K562 (cell line): ENCODE measurements at regions not wholly inside any gene's neighbourhood (a gene's known extent, or its start where the extent isn't known, plus 50 kb on each side); places are given as distances from the start of the nearest gene placed in this dataset.

ENCODE experiments used
- ETS2 ChIP-seq: IDR thresholded peaks from 2 replicates; pipeline ENCODE4 v1.6.1; 2016; ENCODE audit warnings: borderline replicate concordance, missing genetic modification characterization, mild to moderate bottlenecking, moderate library complexity, missing compliant biosample characterization; ENCODE audit not compliant: poor library complexity, severe bottlenecking
- MAFF ChIP-seq: IDR thresholded peaks from 2 replicates; pipeline ENCODE4 v1.6.1; 2012; ENCODE audit warnings: low read length, improper control_type of control experiment
- POLR2AphosphoS5 ChIP-seq: IDR thresholded peaks from 2 replicates; pipeline ENCODE4 v1.6.1; 2011; ENCODE audit warnings: mild to moderate bottlenecking, low read depth, low read length, moderate library complexity; ENCODE audit not compliant: control insufficient read depth, insufficient read depth
- TCFL5 ChIP-seq: fragments of 250-450 bp; sonication (Bioruptor Pico); conservative IDR thresholded peaks from 2 replicates; pipeline ENCODE4 v1.6.1; 2021; ENCODE audit warnings: mild to moderate bottlenecking, moderate library complexity, matching md5 sums
- ZNF212 ChIP-seq: fragments of 450-650 bp; formaldehyde crosslinking; IDR thresholded peaks from 2 replicates; pipeline ENCODE4 v1.4.0; 2020; ENCODE audit warnings: mild to moderate bottlenecking
- TF ChIP-seq, protein P1 (sequence below), 3 experiments: fragments of 200-800 bp in 1 of 3; fragments of 250-450 bp in 1 of 3; fragments of 450-650 bp in 1 of 3; sonication (Bioruptor Pico) in 1 of 3; sonication (Bioruptor generic) in 1 of 3; formaldehyde crosslinking in 1 of 3; IDR thresholded peaks; 2 replicates each; pipeline versions ENCODE4 v1.6.1 to v1.8.0; 2016 to 2022; ENCODE audit warnings: mild to moderate bottlenecking in 2 of 3, missing genetic modification characterization in 2 of 3, missing compliant biosample characterization in 1 of 3, moderate library complexity in 1 of 3
- TF ChIP-seq, protein P2 (sequence below), 3 experiments: IDR thresholded peaks in 2 of 3; conservative IDR thresholded peaks in 1 of 3; 2 replicates each; pipeline ENCODE4 v1.5.1; 2011 to 2012; ENCODE audit warnings: low read length in 3 of 3, mild to moderate bottlenecking in 3 of 3, control low read depth in 2 of 3, improper control_type of control experiment in 1 of 3, inconsistent platforms in 1 of 3, low read depth in 1 of 3, mixed read lengths in 1 of 3, moderate library complexity in 1 of 3; ENCODE audit not compliant: insufficient read depth in 2 of 3
- TF ChIP-seq, protein P3 (sequence below): fragments of 450-650 bp; IDR thresholded peaks from 2 replicates; pipeline ENCODE4 v1.6.1; 2016

DNA sequence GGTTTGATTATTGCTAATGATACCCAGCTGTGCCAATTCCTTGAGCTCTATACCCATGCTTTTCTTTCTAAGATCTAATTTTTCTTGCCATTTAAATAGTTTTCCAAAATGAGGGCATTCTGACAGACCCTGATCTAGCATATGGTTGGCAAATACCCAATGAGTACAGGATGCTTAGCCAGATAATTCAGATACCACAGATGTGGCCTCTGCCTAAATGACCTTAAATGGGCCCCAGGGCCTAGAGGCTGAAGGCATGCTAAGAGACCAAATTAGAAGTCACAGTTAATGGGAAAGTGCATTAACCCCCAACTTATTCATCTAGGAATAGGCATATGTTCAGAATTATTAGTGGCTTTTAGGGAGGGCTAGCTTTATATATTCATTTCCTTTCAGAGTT lies 122.3 kb upstream of the CNOT2 start:
- TF ChIP-seq, protein P1, sequence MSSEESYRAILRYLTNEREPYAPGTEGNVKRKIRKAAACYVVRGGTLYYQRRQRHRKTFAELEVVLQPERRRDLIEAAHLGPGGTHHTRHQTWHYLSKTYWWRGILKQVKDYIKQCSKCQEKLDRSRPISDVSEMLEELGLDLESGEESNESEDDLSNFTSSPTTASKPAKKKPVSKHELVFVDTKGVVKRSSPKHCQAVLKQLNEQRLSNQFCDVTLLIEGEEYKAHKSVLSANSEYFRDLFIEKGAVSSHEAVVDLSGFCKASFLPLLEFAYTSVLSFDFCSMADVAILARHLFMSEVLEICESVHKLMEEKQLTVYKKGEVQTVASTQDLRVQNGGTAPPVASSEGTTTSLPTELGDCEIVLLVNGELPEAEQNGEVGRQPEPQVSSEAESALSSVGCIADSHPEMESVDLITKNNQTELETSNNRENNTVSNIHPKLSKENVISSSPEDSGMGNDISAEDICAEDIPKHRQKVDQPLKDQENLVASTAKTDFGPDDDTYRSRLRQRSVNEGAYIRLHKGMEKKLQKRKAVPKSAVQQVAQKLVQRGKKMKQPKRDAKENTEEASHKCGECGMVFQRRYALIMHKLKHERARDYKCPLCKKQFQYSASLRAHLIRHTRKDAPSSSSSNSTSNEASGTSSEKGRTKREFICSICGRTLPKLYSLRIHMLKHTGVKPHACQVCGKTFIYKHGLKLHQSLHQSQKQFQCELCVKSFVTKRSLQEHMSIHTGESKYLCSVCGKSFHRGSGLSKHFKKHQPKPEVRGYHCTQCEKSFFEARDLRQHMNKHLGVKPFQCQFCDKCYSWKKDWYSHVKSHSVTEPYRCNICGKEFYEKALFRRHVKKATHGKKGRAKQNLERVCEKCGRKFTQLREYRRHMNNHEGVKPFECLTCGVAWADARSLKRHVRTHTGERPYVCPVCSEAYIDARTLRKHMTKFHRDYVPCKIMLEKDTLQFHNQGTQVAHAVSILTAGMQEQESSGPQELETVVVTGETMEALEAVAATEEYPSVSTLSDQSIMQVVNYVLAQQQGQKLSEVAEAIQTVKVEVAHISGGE (CRISPR knock-in tag; IDR thresholded peaks at IDR 0.05) = no peak
- TF ChIP-seq ETS2 (tag) (no peak), POLR2AphosphoS5 (no peak), MAFF (no peak), TCFL5 (CRISPR knock-in tag) (no peak), ZNF212 (no peak)
- TF ChIP-seq, protein P2, sequence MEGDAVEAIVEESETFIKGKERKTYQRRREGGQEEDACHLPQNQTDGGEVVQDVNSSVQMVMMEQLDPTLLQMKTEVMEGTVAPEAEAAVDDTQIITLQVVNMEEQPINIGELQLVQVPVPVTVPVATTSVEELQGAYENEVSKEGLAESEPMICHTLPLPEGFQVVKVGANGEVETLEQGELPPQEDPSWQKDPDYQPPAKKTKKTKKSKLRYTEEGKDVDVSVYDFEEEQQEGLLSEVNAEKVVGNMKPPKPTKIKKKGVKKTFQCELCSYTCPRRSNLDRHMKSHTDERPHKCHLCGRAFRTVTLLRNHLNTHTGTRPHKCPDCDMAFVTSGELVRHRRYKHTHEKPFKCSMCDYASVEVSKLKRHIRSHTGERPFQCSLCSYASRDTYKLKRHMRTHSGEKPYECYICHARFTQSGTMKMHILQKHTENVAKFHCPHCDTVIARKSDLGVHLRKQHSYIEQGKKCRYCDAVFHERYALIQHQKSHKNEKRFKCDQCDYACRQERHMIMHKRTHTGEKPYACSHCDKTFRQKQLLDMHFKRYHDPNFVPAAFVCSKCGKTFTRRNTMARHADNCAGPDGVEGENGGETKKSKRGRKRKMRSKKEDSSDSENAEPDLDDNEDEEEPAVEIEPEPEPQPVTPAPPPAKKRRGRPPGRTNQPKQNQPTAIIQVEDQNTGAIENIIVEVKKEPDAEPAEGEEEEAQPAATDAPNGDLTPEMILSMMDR (IDR thresholded peaks at IDR 0.05 in 2 of 3, conservative IDR thresholded peaks at IDR 0.05 in 1 of 3; ENCODE audit: insufficient read depth in 2 of 3, low read depth in 1 of 3, low read length in 3 of 3) = no peak
- TF ChIP-seq, protein P3, sequence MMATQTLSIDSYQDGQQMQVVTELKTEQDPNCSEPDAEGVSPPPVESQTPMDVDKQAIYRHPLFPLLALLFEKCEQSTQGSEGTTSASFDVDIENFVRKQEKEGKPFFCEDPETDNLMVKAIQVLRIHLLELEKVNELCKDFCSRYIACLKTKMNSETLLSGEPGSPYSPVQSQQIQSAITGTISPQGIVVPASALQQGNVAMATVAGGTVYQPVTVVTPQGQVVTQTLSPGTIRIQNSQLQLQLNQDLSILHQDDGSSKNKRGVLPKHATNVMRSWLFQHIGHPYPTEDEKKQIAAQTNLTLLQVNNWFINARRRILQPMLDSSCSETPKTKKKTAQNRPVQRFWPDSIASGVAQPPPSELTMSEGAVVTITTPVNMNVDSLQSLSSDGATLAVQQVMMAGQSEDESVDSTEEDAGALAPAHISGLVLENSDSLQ = no peak
